Cerebellar nuclear complex (tissue), 1 donor: ENCODE measurements at regions not wholly inside any gene's neighbourhood (a gene's known extent, or its start where the extent isn't known, plus 50 kb on each side); places are given as distances from the start of the nearest gene placed in this dataset.

Source experiments
- DNase-seq, 2 experiments: peaks; one replicate each; lab custom pipeline; 2025; lab: John Stamatoyannopoulos, UW

- no peak for DNase-seq
These were observed 53.1 kb upstream of the CACNA1E start for GRCh38 chr1:181430015-181430885.
